Upper lobe of right lung (tissue), 1 donor: ENCODE measurements at regions not wholly inside any gene's neighbourhood (a gene's known extent, or its start where the extent isn't known, plus 50 kb on each side); places are given as distances from the start of the nearest gene placed in this dataset.

Experiments used
- ATAC-seq: fragments of 200-7000 bp; cut with Tn5 transposase; one replicate; pipeline ENCODE4 v1.9.1; 2020; ENCODE audit warnings: mild to moderate bottlenecking, moderate library complexity
- DNase-seq: peaks from one replicate; pipeline ENCODE4 v3.0.0-alpha.2; 2020
- H3K27ac ChIP-seq: fragments of 200-600 bp; one replicate; pipeline ENCODE4 v1.8.0; 2022
- H3K27me3 ChIP-seq: fragments of 200-600 bp; one replicate; pipeline ENCODE4 v1.8.0; 2022; ENCODE audit warnings: mild to moderate bottlenecking
- H3K36me3 ChIP-seq: fragments of 200-600 bp; one replicate; pipeline ENCODE4 v1.8.0; 2022
- H3K4me1 ChIP-seq: fragments of 200-600 bp; one replicate; pipeline ENCODE4 v1.8.0; 2022
- H3K4me3 ChIP-seq: fragments of 200-600 bp; one replicate; pipeline ENCODE4 v1.8.0; 2022; ENCODE audit warnings: mild to moderate bottlenecking
- H3K9me3 ChIP-seq: fragments of 200-600 bp; one replicate; pipeline ENCODE4 v1.8.0; 2022
- intact Hi-C: fragments of 100-400 bp; cut with DNase I; formaldehyde crosslinking; loops from one replicate; pipeline ENCODE4 v1.11.0; 2022
- TF ChIP-seq, protein P1 (sequence below): fragments of 200-600 bp; IDR thresholded peaks from one replicate; pipeline ENCODE4 v1.8.0; 2022; ENCODE audit warnings: antibody characterized with exemption
- donor health status: DM: no; HTN: yes; CAD: no; lungs with severe emphysema.

DNA sequence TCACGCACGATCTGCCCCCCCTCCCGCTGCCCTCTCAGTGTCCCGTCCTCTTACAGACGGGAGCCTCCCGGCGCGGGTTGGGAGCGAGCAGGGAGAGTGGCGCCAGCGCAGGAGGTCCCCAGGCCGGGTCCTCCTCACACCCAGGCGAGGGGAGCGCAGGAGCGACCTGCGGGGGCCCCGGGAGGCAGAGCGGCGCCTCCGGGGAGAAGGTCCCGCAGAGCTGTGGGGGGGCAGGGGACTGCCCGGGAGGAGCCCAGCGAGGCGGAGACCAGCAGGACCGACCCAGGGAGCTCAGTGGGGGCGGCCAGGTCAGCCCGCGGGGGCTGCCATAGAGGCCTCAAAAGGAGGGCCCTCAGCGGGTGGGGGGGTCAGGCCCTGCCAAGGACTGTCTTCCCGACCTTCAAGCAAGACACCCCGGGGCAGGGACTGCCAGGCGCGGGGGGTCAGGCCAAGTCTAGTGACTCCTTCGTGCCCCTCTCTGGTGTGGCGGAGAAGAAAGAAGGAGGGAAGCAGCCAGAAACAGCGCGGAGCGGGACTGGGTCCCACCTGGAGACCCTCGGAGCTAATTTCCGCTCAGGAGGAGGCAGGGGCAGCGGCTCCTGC, 123.3 kb upstream of the ERCC6L2 start:
- Histone ChIP-seq H3K9me3 (no peaks in the 10 kb centered on the region), H3K27ac (no peak overlapping the region), H3K27me3 (peaks cover 5% of the 10 kb centered on the region), H3K36me3 (no peaks in the 10 kb centered on the region), H3K4me1 (peaks cover 1% of the 10 kb centered on the region), H3K4me3 (no peak overlapping the region)
- TF ChIP-seq, protein P1, sequence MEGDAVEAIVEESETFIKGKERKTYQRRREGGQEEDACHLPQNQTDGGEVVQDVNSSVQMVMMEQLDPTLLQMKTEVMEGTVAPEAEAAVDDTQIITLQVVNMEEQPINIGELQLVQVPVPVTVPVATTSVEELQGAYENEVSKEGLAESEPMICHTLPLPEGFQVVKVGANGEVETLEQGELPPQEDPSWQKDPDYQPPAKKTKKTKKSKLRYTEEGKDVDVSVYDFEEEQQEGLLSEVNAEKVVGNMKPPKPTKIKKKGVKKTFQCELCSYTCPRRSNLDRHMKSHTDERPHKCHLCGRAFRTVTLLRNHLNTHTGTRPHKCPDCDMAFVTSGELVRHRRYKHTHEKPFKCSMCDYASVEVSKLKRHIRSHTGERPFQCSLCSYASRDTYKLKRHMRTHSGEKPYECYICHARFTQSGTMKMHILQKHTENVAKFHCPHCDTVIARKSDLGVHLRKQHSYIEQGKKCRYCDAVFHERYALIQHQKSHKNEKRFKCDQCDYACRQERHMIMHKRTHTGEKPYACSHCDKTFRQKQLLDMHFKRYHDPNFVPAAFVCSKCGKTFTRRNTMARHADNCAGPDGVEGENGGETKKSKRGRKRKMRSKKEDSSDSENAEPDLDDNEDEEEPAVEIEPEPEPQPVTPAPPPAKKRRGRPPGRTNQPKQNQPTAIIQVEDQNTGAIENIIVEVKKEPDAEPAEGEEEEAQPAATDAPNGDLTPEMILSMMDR: no peak
- intact Hi-C loops: no loop called here
- ATAC-seq (no peak), DNase-seq (no peak)

- no peaks in the 10 kb centered on the region for H3K4me1 ChIP-seq
- no peaks in the 10 kb centered on the region for H3K9me3 ChIP-seq
- H3K36me3 ChIP-seq: no peaks in the 10 kb centered on the region
- H3K4me3 ChIP-seq: no peak overlapping the region
- no peak overlapping the region for H3K27ac ChIP-seq
- ATAC-seq (no peak), DNase-seq (no peak)
- H3K27me3 ChIP-seq: peaks cover 5% of the 10 kb centered on the region
- TF ChIP-seq, protein P1: no peak
- intact Hi-C loops: no loop called here
Measured at GRCh38 chr9:95751520-95751790, 124.0 kb upstream of the ERCC6L2 start.

- H3K27me3 ChIP-seq: peaks cover 5% of the 10 kb centered on the region
- TF ChIP-seq, protein P1: no peak
- intact Hi-C loops: no loop called here
- no peak overlapping the region for H3K27ac ChIP-seq
- ATAC-seq (no peak), DNase-seq (no peak)
- no peaks in the 10 kb centered on the region for H3K4me1 ChIP-seq
- H3K4me3 ChIP-seq: no peak overlapping the region
- no peaks in the 10 kb centered on the region for H3K9me3 ChIP-seq
- H3K36me3 ChIP-seq: no peaks in the 10 kb centered on the region
Measured at GRCh38 chr9:95750725-95751519, 124.6 kb upstream of the ERCC6L2 start.

- Histone ChIP-seq H3K27ac (no peak overlapping the region), H3K4me3 (no peak overlapping the region), H3K9me3 (no peaks in the 10 kb centered on the region), H3K27me3 (peaks cover 5% of the 10 kb centered on the region), H3K36me3 (no peaks in the 10 kb centered on the region), H3K4me1 (no peaks in the 10 kb centered on the region)
- no peak for ATAC-seq
- intact Hi-C loops: no loop called here
- DNase-seq: no peak
- TF ChIP-seq, protein P1: no peak
Measured at GRCh38 chr9:95749493-95749892, 126.0 kb upstream of the ERCC6L2 start.

DNA sequence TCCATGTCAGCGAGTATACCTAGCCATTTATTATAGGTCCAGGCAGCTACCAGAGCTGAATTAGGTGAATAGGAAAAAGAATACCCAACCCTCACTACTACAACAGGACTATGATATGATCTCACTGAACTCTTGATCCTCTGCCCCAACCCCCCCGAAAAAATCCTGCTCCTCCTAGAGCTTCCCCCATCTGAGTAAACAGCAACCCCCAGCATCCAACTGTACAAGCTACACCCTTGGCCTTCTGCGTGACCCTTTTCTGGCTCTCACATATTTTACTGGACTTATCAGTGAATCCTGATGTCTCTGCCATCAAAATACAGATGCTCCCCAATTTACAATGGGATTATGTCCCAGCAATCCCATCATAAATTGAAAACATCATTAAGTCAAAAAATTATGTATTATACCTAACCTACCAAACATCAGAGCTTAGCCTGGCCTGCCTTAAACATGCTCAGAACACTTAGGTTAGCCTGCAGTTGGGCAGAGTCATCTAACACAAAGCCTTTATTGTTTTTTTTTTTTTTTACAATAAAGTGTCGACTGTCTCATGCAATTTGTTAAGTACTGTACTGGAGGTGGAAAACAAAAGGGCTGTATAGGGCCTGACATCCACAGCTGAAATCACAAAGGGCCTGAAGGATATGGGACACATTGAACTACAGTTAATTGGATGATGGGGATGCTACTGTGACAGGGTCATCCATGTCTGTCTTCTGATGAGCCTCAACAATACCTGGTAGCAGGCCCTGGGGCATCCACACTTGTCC, 128.9 kb upstream of the ERCC6L2 start:
- Histone ChIP-seq H3K36me3 (no peaks in the 10 kb centered on the region), H3K9me3 (no peaks in the 10 kb centered on the region), H3K4me3 (no peak overlapping the region), H3K27ac (no peak overlapping the region), H3K27me3 (no peaks in the 10 kb centered on the region), H3K4me1 (no peaks in the 10 kb centered on the region)
- intact Hi-C loops: no loop called here
- DNase-seq (no peak), ATAC-seq (no peak)
- TF ChIP-seq, protein P1: no peak
